Adrenal gland (tissue), 9 donors: ENCODE measurements at regions not wholly inside any gene's neighbourhood (a gene's known extent, or its start where the extent isn't known, plus 50 kb on each side); places are given as distances from the start of the nearest gene placed in this dataset.

Experiments
- DNase-seq, 7 donors: peaks; one replicate each; pipeline ENCODE4 v3.0.0-alpha.2; 2019 to 2020
- H3K27ac ChIP-seq, 5 donors: fragments of 200-600 bp; sonication (generic) in 4 of 5; 1 replicate in 3 of 5; 2 replicates in 2 of 5; pipeline versions ENCODE4 v1.5.1 to v1.8.0; 2016 to 2020; ENCODE audit warnings: mild to moderate bottlenecking in 1 of 5
- H3K27me3 ChIP-seq: fragments of 200-600 bp; 2 replicates; pipeline ENCODE4 v1.8.0; 2021
- H3K36me3 ChIP-seq, 2 donors: fragments of 200-600 bp; replicated peaks in 1 of 2; 1 replicate in 1 of 2; 2 replicates in 1 of 2; pipeline versions ENCODE4 v1.5.1 to v1.8.0; 2018 to 2022
- H3K4me1 ChIP-seq, 2 donors: fragments of 200-600 bp; replicated peaks in 1 of 2; 1 replicate in 1 of 2; 2 replicates in 1 of 2; pipeline versions ENCODE4 v1.5.1 to v1.8.0; 2018 to 2021
- H3K4me3 ChIP-seq, 4 donors: fragments of 200-600 bp; sonication (generic) in 3 of 4; one replicate each; pipeline ENCODE4 v1.5.1; 2016 to 2018
- H3K9me3 ChIP-seq, 3 donors: fragments of 200-600 bp; sonication (generic) in 1 of 3; replicated peaks in 1 of 3; 1 replicate in 2 of 3; 2 replicates in 1 of 3; pipeline versions ENCODE4 v1.5.1 to v1.8.0; 2016 to 2021
- CTCF ChIP-seq, 6 experiments: fragments of 450-650 bp in 4 of 6; fragments of 200-600 bp in 2 of 6; sonication (generic) in 1 of 6; IDR thresholded peaks; 1 replicate in 5 of 6; 2 replicates in 1 of 6; pipeline versions ENCODE4 v1.5.1 to v1.8.0; 2016 to 2021; ENCODE audit warnings: antibody characterized with exemption in 6 of 6, mild to moderate bottlenecking in 2 of 6, moderate library complexity in 1 of 6
- POLR2A ChIP-seq, 2 donors: fragments of 450-650 bp; IDR thresholded peaks; one replicate each; pipeline ENCODE4 v1.6.1; 2017; ENCODE audit warnings: antibody characterized with exemption in 2 of 2, mild to moderate bottlenecking in 2 of 2, moderate library complexity in 1 of 2
- WGBS, 4 donors: extraction: QIAGEN DNeasy Blood & Tissue Kit in 2 of 4; methylation state at CpG; one replicate each; pipeline versions ENCODE4 v1.1.5 to v1.1.7; 2013 to 2017; 5-methylcytosine and 5-hydroxymethylcytosine counted together
- intact Hi-C, 2 donors: fragments of 100-400 bp; cut with DNase I; formaldehyde crosslinking; loops; one replicate each; pipeline versions ENCODE4 v1.14.1 to v1.15.0; 2022 to 2023
- donor health status: healthy with polysubstance abuse.
- donor health status: Bipolar disorder and iron deficiency.
- donor health status: DM: yes; HTN: yes; CAD: no.
- donor health status: DM: no; HTN: no; CAD: no.
- donor health status: DM: no; HTN: no; CAD: no.

- no peak overlapping the region for H3K4me3 ChIP-seq
- DNase-seq = no peak
- 78 to 95% (median 83%) methylated on average over 6 of the region's 6 CpGs for WGBS, 4 donors
- no peaks in the 10 kb centered on the region for H3K4me1 ChIP-seq
- no peak overlapping the region for H3K27ac ChIP-seq
- H3K36me3 ChIP-seq = no peaks in the 10 kb centered on the region
- H3K9me3 ChIP-seq = no peaks in the 10 kb centered on the region
- H3K27me3 ChIP-seq = peaks cover 38% of the 10 kb centered on the region
- intact Hi-C loops = no loop called here
- no peak for TF ChIP-seq POLR2A (IDR thresholded peaks at IDR 0.05)
- TF ChIP-seq CTCF (IDR thresholded peaks at IDR 0.05) = no peak
Measured at GRCh38 chrX:45799576-45799975, 598.9 kb upstream of the DIPK2B start.

DNA sequence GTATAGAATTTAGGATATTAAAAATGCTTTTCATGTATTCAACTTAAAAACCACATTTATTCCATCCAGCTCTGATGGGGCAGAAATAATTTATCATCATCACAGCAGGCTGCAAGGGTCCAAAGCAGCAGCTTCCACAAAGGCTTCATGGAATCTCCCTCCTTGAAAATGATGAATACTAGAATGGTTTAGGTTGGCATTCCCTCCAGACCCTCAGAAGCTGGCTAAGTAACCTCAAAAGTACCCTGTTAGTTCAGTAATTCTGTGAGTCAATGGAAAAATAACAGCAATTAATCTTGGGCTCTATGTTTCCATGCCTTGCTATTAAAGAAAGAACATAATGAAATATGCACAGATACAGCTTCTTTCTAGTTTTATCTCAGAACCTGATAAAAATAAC lies 594.9 kb upstream of the DIPK2B start:
- DNase-seq = no peak
- no peak for TF ChIP-seq CTCF (IDR thresholded peaks at IDR 0.05)
- no peak for TF ChIP-seq POLR2A (IDR thresholded peaks at IDR 0.05)
- intact Hi-C loops = no loop called here

DNA sequence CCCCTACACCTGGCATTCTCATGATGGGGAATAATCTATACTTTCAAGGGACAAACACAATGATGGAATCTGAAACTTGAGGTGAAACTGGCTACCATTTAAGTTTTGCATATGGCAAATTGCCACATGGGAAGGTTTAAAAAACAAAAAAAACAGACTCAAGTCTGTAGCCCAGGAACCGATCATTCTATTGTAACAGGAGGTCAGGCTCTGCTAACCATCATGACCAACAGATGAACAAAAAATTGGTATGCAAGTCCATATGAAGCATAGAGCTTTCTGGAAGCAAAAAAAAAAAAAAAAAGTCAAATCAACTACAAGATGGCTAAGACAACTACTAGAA lies 594.3 kb upstream of the DIPK2B start:
- WGBS, 4 donors = 78 to 93% (median 88%) methylated on average over 1 of the region's 1 CpG
- no peaks in the 10 kb centered on the region for H3K4me1 ChIP-seq
- no peak overlapping the region for H3K27ac ChIP-seq
- DNase-seq = no peak
- no peak for TF ChIP-seq CTCF (IDR thresholded peaks at IDR 0.05)
- no peak for TF ChIP-seq POLR2A (IDR thresholded peaks at IDR 0.05)
- peaks cover 0 to 6% (median 0%) of the 10 kb centered on the region in 3 donors for H3K9me3 ChIP-seq
- peaks cover 26% of the 10 kb centered on the region for H3K27me3 ChIP-seq
- no peak overlapping the region for H3K4me3 ChIP-seq
- no peaks in the 10 kb centered on the region for H3K36me3 ChIP-seq
- intact Hi-C loops = no loop called here

More for the DNA sequence above, 594.9 kb upstream of the DIPK2B start:
- Histone ChIP-seq H3K9me3 (peaks cover 0 to 6% (median 0%) of the 10 kb centered on the region in 3 donors), H3K27me3 (peaks cover 20% of the 10 kb centered on the region), H3K4me1 (no peaks in the 10 kb centered on the region), H3K36me3 (no peaks in the 10 kb centered on the region), H3K27ac (no peak overlapping the region), H3K4me3 (no peak overlapping the region)

- WGBS, 4 donors = 56 to 79% (median 68%) methylated on average over 2 of the region's 2 CpGs
- no peak overlapping the region for H3K27ac ChIP-seq
- intact Hi-C loops = no loop called here
- TF ChIP-seq POLR2A (IDR thresholded peaks at IDR 0.05) (no peak), CTCF (IDR thresholded peaks at IDR 0.05) (no peak)
- H3K36me3 ChIP-seq = no peaks in the 10 kb centered on the region
- H3K27me3 ChIP-seq = peaks cover 31% of the 10 kb centered on the region
- no peak for DNase-seq
- H3K4me3 ChIP-seq = no peak overlapping the region
- peaks cover 0 to 6% (median 0%) of the 10 kb centered on the region in 3 donors for H3K9me3 ChIP-seq
- H3K4me1 ChIP-seq = no peaks in the 10 kb centered on the region
Measured at GRCh38 chrX:45794323-45794994, 593.8 kb upstream of the DIPK2B start.
